Muscle of leg (tissue), 3 donors: ENCODE measurements at regions not wholly inside any gene's neighbourhood (a gene's known extent, or its start where the extent isn't known, plus 50 kb on each side); places are given as distances from the start of the nearest gene placed in this dataset.

Source experiments
- DNase-seq: peaks from one replicate; pipeline ENCODE4 v3.0.0; 2013
- H3K27ac ChIP-seq: one replicate; pipeline ENCODE4 v1.5.1; 2013; ENCODE audit warnings: mild to moderate bottlenecking, low read length, control low read depth
- H3K27me3 ChIP-seq: one replicate; pipeline ENCODE4 v1.6.1; 2013; ENCODE audit warnings: low read length; ENCODE audit not compliant: control insufficient read depth, insufficient read depth
- H3K36me3 ChIP-seq: one replicate; pipeline ENCODE4 v1.6.1; 2013; ENCODE audit warnings: low read length; ENCODE audit not compliant: control insufficient read depth, insufficient read depth
- H3K4me1 ChIP-seq: one replicate; pipeline ENCODE4 v1.6.1; 2013; ENCODE audit warnings: low read length; ENCODE audit not compliant: control insufficient read depth, insufficient read depth
- H3K4me3 ChIP-seq: one replicate; pipeline ENCODE4 v1.5.1; 2013; ENCODE audit warnings: low read length, control low read depth
- H3K9me3 ChIP-seq: replicated peaks from 2 replicates; pipeline ENCODE4 v1.6.1; 2013; ENCODE audit warnings: low read depth, low read length; ENCODE audit not compliant: control insufficient read depth
- WGBS: methylation state at CpG from one replicate; pipeline ENCODE4 v1.1.5; 2013; ENCODE audit warnings: missing lambda C conversion rate; ENCODE audit not compliant: insufficient coverage; 5-methylcytosine and 5-hydroxymethylcytosine counted together

GRCh38 chr2:167548396-167548795 lies 660.1 kb downstream of the XIRP2 start:
- Histone ChIP-seq H3K4me1 (no peaks in the 10 kb centered on the region), H3K27ac (no peak overlapping the region), H3K4me3 (no peak overlapping the region), H3K36me3 (no peaks in the 10 kb centered on the region), H3K27me3 (no peaks in the 10 kb centered on the region), H3K9me3 (no peaks in the 10 kb centered on the region)
- WGBS, result 86% methylated on average over 1 of the region's 2 CpGs
- DNase-seq, result no peak

GRCh38 chr2:167544602-167545001 lies 656.3 kb downstream of the XIRP2 start:
- Histone ChIP-seq H3K4me1 (no peaks in the 10 kb centered on the region), H3K27ac (no peak overlapping the region), H3K9me3 (no peaks in the 10 kb centered on the region), H3K36me3 (no peaks in the 10 kb centered on the region), H3K27me3 (no peaks in the 10 kb centered on the region), H3K4me3 (no peak overlapping the region)
- DNase-seq, result no peak
- WGBS, result 95% methylated on average over 16 of the region's 19 CpGs

- no peak for DNase-seq
- Histone ChIP-seq H3K27me3 (no peaks in the 10 kb centered on the region), H3K27ac (no peak overlapping the region), H3K4me1 (no peaks in the 10 kb centered on the region), H3K36me3 (no peaks in the 10 kb centered on the region), H3K4me3 (no peak overlapping the region), H3K9me3 (no peaks in the 10 kb centered on the region)
- WGBS, result 76% methylated on average over 3 of the region's 4 CpGs
These were observed 655.4 kb downstream of the XIRP2 start for GRCh38 chr2:167543721-167544120.

- WGBS, result 94% methylated on average over 3 of the region's 4 CpGs
- no peak overlapping the region for H3K27ac ChIP-seq
- no peak for DNase-seq
- no peaks in the 10 kb centered on the region for H3K9me3 ChIP-seq
- H3K4me1 ChIP-seq, result no peaks in the 10 kb centered on the region
- no peaks in the 10 kb centered on the region for H3K27me3 ChIP-seq
- H3K36me3 ChIP-seq, result no peaks in the 10 kb centered on the region
- no peak overlapping the region for H3K4me3 ChIP-seq
These were observed 649.5 kb downstream of the XIRP2 start for GRCh38 chr2:167537743-167538142.

GRCh38 chr2:167534443-167534842 lies 646.2 kb downstream of the XIRP2 start:
- no peak for DNase-seq
- Histone ChIP-seq H3K27me3 (no peaks in the 10 kb centered on the region), H3K27ac (no peak overlapping the region), H3K4me3 (no peak overlapping the region), H3K4me1 (no peaks in the 10 kb centered on the region), H3K9me3 (no peaks in the 10 kb centered on the region), H3K36me3 (no peaks in the 10 kb centered on the region)
- WGBS, result 60% methylated on average over 1 of the region's 1 CpG

GRCh38 chr2:167524786-167525185 lies 636.5 kb downstream of the XIRP2 start:
- Histone ChIP-seq H3K36me3 (no peaks in the 10 kb centered on the region), H3K4me1 (no peaks in the 10 kb centered on the region), H3K27me3 (no peaks in the 10 kb centered on the region), H3K9me3 (no peaks in the 10 kb centered on the region), H3K4me3 (no peak overlapping the region), H3K27ac (no peak overlapping the region)
- WGBS, result no CpG with 5 or more reads among the region's 2 CpGs
- no peak for DNase-seq

GRCh38 chr2:167510071-167510759 lies 621.9 kb downstream of the XIRP2 start:
- Histone ChIP-seq H3K9me3 (no peaks in the 10 kb centered on the region), H3K27me3 (no peaks in the 10 kb centered on the region), H3K4me3 (no peak overlapping the region), H3K27ac (no peak overlapping the region), H3K36me3 (no peaks in the 10 kb centered on the region), H3K4me1 (no peaks in the 10 kb centered on the region)
- no peak for DNase-seq
- WGBS, result 27% methylated on average over 1 of the region's 2 CpGs

GRCh38 chr2:167509586-167509985 lies 621.3 kb downstream of the XIRP2 start:
- WGBS, result 2% methylated on average over 3 of the region's 4 CpGs
- DNase-seq, result peak; percentile 78

GRCh38 chr2:167508709-167509108 lies 620.4 kb downstream of the XIRP2 start:
- no peak overlapping the region for H3K27ac ChIP-seq
- no peaks in the 10 kb centered on the region for H3K27me3 ChIP-seq

More at GRCh38 chr2:167509586-167509985, 621.3 kb downstream of the XIRP2 start:
- Histone ChIP-seq H3K4me3 (no peak overlapping the region), H3K27ac (no peak overlapping the region), H3K36me3 (no peaks in the 10 kb centered on the region), H3K27me3 (no peaks in the 10 kb centered on the region), H3K4me1 (no peaks in the 10 kb centered on the region), H3K9me3 (no peaks in the 10 kb centered on the region)

GRCh38 chr2:167506395-167506794 lies 618.1 kb downstream of the XIRP2 start:
- Histone ChIP-seq H3K4me3 (no peak overlapping the region), H3K27me3 (no peaks in the 10 kb centered on the region), H3K9me3 (no peaks in the 10 kb centered on the region), H3K36me3 (no peaks in the 10 kb centered on the region), H3K4me1 (no peaks in the 10 kb centered on the region), H3K27ac (no peak overlapping the region)
- WGBS, result no CpG with 5 or more reads among the region's 1 CpG
- no peak for DNase-seq

More at GRCh38 chr2:167508709-167509108, 620.4 kb downstream of the XIRP2 start:
- H3K36me3 ChIP-seq, result no peaks in the 10 kb centered on the region
- H3K4me1 ChIP-seq, result no peaks in the 10 kb centered on the region
- no peak for DNase-seq
- H3K4me3 ChIP-seq, result no peak overlapping the region
- H3K9me3 ChIP-seq, result no peaks in the 10 kb centered on the region
- no CpG with 5 or more reads among the region's 1 CpG for WGBS

GRCh38 chr2:167504695-167505094 lies 616.4 kb downstream of the XIRP2 start:
- Histone ChIP-seq H3K27me3 (no peaks in the 10 kb centered on the region), H3K9me3 (no peaks in the 10 kb centered on the region), H3K27ac (no peak overlapping the region), H3K4me3 (no peak overlapping the region), H3K36me3 (no peaks in the 10 kb centered on the region), H3K4me1 (no peaks in the 10 kb centered on the region)
- DNase-seq, result no peak
